IMR-90 (cell line): ENCODE measurements at regions not wholly inside any gene's neighbourhood (a gene's known extent, or its start where the extent isn't known, plus 50 kb on each side); places are given as distances from the start of the nearest gene placed in this dataset.

ENCODE experiments used
- ATAC-seq: fragments of 200-7000 bp; cut with Tn5 transposase; 2 replicates; pipeline ENCODE4 v1.9.1; 2020; ENCODE audit warnings: low read depth, mild to moderate bottlenecking, moderate library complexity
- BruUV-seq: library from RNA; stranded (reverse); fragments of 400-500 nt; replicated peaks from 2 replicates; lab custom pipeline; 2021; lab: Mats Ljungman, UMichigan
- CTCF ChIA-PET: fragments of 300-600 bp; formaldehyde crosslinking; extraction: SDS; loops from one replicate; lab custom pipeline; 2021; ENCODE audit warnings: antibody characterized with exemption; lab: Yijun Ruan, JAX
- POLR2A ChIA-PET: fragments of 300-600 bp; sonication (Branson Sonifier 250); formaldehyde crosslinking; loops from one replicate; lab custom pipeline; 2022; ENCODE audit warnings: antibody characterized with exemption; ENCODE audit not compliant: unreplicated experiment; lab: Charles Lee
- DNase-seq: peaks from one replicate; pipeline ENCODE4 v3.0.0; 2013
- H2AFZ ChIP-seq: replicated peaks from 2 replicates; pipeline ENCODE3; 2013; ENCODE audit warnings: low read length, mild to moderate bottlenecking; ENCODE audit not compliant: poor library complexity
- H2AK5ac ChIP-seq: 2 replicates; pipeline ENCODE4 v1.6.1; 2013; ENCODE audit warnings: low read depth, low read length, inconsistent platforms
- H2AK9ac ChIP-seq: replicated peaks from 2 replicates; pipeline ENCODE3; 2013; ENCODE audit warnings: mild to moderate bottlenecking, low read depth, low read length, moderate library complexity; ENCODE audit not compliant: poor library complexity
- H2BK120ac ChIP-seq: 2 replicates; pipeline ENCODE4 v1.6.1; 2013; ENCODE audit warnings: low read depth, low read length, inconsistent platforms
- H2BK15ac ChIP-seq: 3 replicates; pipeline ENCODE4 v1.6.1; 2013; ENCODE audit warnings: low read depth, low read length, inconsistent platforms
- H2BK20ac ChIP-seq: 2 replicates; pipeline ENCODE4 v1.6.1; 2013; ENCODE audit warnings: low read depth, mild to moderate bottlenecking, inconsistent platforms, low read length, moderate library complexity
- H2BK5ac ChIP-seq: 2 replicates; pipeline ENCODE4 v1.6.1; 2013; ENCODE audit warnings: mild to moderate bottlenecking, low read depth, low read length, inconsistent platforms; ENCODE audit not compliant: poor library complexity, severe bottlenecking
- H3K14ac ChIP-seq: replicated peaks from 2 replicates; pipeline ENCODE4 v1.6.1; 2013; ENCODE audit warnings: low read depth, low read length, inconsistent platforms
- H3K18ac ChIP-seq: 2 replicates; pipeline ENCODE4 v1.6.1; 2013; ENCODE audit warnings: low read depth, low read length, control low read depth
- H3K23ac ChIP-seq: 2 replicates; pipeline ENCODE4 v1.6.1; 2013; ENCODE audit warnings: low read depth, low read length, inconsistent platforms
- H3K27ac ChIP-seq: 2 replicates; pipeline ENCODE4 v1.5.1; 2013; ENCODE audit warnings: mild to moderate bottlenecking, control low read depth, low read length; ENCODE audit not compliant: insufficient read depth
- H3K27me3 ChIP-seq: 2 replicates; pipeline ENCODE4 v1.6.1; 2013; ENCODE audit warnings: low read length; ENCODE audit not compliant: control insufficient read depth, insufficient read depth
- H3K36me3 ChIP-seq: 2 replicates; pipeline ENCODE4 v1.6.1; 2013; ENCODE audit warnings: low read length, mixed read lengths; ENCODE audit not compliant: control insufficient read depth, insufficient read depth
- H3K4ac ChIP-seq: 2 replicates; pipeline ENCODE4 v1.6.1; 2013; ENCODE audit warnings: low read depth, low read length, inconsistent platforms
- H3K4me1 ChIP-seq: 2 replicates; pipeline ENCODE4 v1.6.1; 2013; ENCODE audit warnings: low read length, mixed read lengths; ENCODE audit not compliant: control insufficient read depth, insufficient read depth
- H3K4me2 ChIP-seq: 2 replicates; pipeline ENCODE4 v1.6.1; 2013; ENCODE audit warnings: low read depth, mild to moderate bottlenecking, control low read depth, low read length, moderate library complexity
- H3K4me3 ChIP-seq: 2 replicates; pipeline ENCODE4 v1.5.1; 2013; ENCODE audit warnings: low read depth, mild to moderate bottlenecking, control low read depth, low read length, moderate library complexity; ENCODE audit not compliant: insufficient read depth
- H3K56ac ChIP-seq: 2 replicates; pipeline ENCODE4 v1.6.1; 2013; ENCODE audit warnings: low read length, inconsistent platforms; ENCODE audit not compliant: insufficient read depth; ENCODE audit errors: extremely low read depth
- H3K79me1 ChIP-seq, 2 experiments: 2 replicates each; pipeline ENCODE4 v1.6.1; 2013; ENCODE audit warnings: low read length in 2 of 2, inconsistent platforms in 1 of 2, low read depth in 1 of 2
- H3K9ac ChIP-seq: 2 replicates; pipeline ENCODE4 v1.6.1; 2013; ENCODE audit warnings: low read depth, low read length, control low read depth
- H3K9me1 ChIP-seq: 2 replicates; pipeline ENCODE4 v1.6.1; 2013; ENCODE audit warnings: low read length, inconsistent platforms; ENCODE audit not compliant: insufficient read depth
- H3K9me3 ChIP-seq: 2 replicates; pipeline ENCODE4 v1.6.1; 2013; ENCODE audit warnings: low read length; ENCODE audit not compliant: control insufficient read depth, insufficient read depth
- H4K20me1 ChIP-seq: 2 replicates; pipeline ENCODE4 v1.6.1; 2013; ENCODE audit warnings: low read length, inconsistent platforms; ENCODE audit not compliant: insufficient read depth
- H4K5ac ChIP-seq: 2 replicates; pipeline ENCODE4 v1.6.1; 2013; ENCODE audit warnings: mild to moderate bottlenecking, low read depth, low read length, control low read depth
- H4K8ac ChIP-seq, 2 experiments: 2 replicates each; pipeline ENCODE4 v1.6.1; 2013; ENCODE audit warnings: low read depth in 2 of 2, low read length in 2 of 2, control low read depth in 1 of 2, inconsistent platforms in 1 of 2
- H4K91ac ChIP-seq: 2 replicates; pipeline ENCODE4 v1.6.1; 2013; ENCODE audit warnings: low read depth, low read length, inconsistent platforms; ENCODE audit not compliant: insufficient read depth
- CEBPB ChIP-seq: IDR thresholded peaks from 2 replicates; pipeline ENCODE4 v1.6.1; 2012; ENCODE audit warnings: low read depth, low read length, improper control_type of control experiment
- CHD1 ChIP-seq: IDR thresholded peaks from 2 replicates; pipeline ENCODE4 v1.6.1; 2012; ENCODE audit warnings: low read depth, low read length, improper control_type of control experiment
- CTCF ChIP-seq: conservative IDR thresholded peaks from 2 replicates; pipeline ENCODE4 v1.5.1; 2012; ENCODE audit warnings: mild to moderate bottlenecking, low read depth, low read length, improper control_type of control experiment
- ELK1 ChIP-seq: fragments of 150-350 bp; IDR thresholded peaks from 2 replicates; pipeline ENCODE4 v1.6.1; 2016; ENCODE audit warnings: low read depth, mild to moderate bottlenecking, low read length, moderate library complexity, borderline replicate concordance
- FOS ChIP-seq: fragments of 150-350 bp; IDR thresholded peaks from 2 replicates; pipeline ENCODE4 v1.6.1; 2016; ENCODE audit warnings: low read depth, low read length
- MAFK ChIP-seq: IDR thresholded peaks from 2 replicates; pipeline ENCODE4 v1.6.1; 2012; ENCODE audit warnings: low read depth, low read length, improper control_type of control experiment
- MAZ ChIP-seq: IDR thresholded peaks from 2 replicates; pipeline ENCODE4 v1.6.1; 2012; ENCODE audit warnings: low read depth, mild to moderate bottlenecking, low read length, improper control_type of control experiment, moderate library complexity, borderline replicate concordance
- MXI1 ChIP-seq: IDR thresholded peaks from 2 replicates; pipeline ENCODE4 v1.6.1; 2012; ENCODE audit warnings: low read depth, mild to moderate bottlenecking, low read length, moderate library complexity, borderline replicate concordance
- NFE2L2 ChIP-seq: fragments of 150-350 bp; IDR thresholded peaks from 2 replicates; pipeline ENCODE4 v1.6.1; 2016; ENCODE audit warnings: low read depth, mild to moderate bottlenecking, low read length
- POLR2A ChIP-seq: IDR thresholded peaks from 2 replicates; pipeline ENCODE4 v1.6.1; 2012; ENCODE audit warnings: mild to moderate bottlenecking, low read depth, low read length
- RAD21 ChIP-seq: IDR thresholded peaks from 2 replicates; pipeline ENCODE4 v1.6.1; 2012; ENCODE audit warnings: low read length, improper control_type of control experiment
- RCOR1 ChIP-seq: IDR thresholded peaks from 2 replicates; pipeline ENCODE4 v1.6.1; 2012; ENCODE audit warnings: mild to moderate bottlenecking, low read length, improper control_type of control experiment; ENCODE audit not compliant: insufficient replicate concordance
- RFX5 ChIP-seq: IDR thresholded peaks from 2 replicates; pipeline ENCODE4 v1.8.0; 2012; ENCODE audit warnings: low read depth, mild to moderate bottlenecking, low read length, moderate library complexity
- SMC3 ChIP-seq: fragments of 150-350 bp; IDR thresholded peaks from 2 replicates; pipeline ENCODE4 v1.6.1; 2016; ENCODE audit warnings: low read depth, mild to moderate bottlenecking, antibody characterized with exemption, low read length, moderate library complexity
- WGBS, 2 experiments: methylation state at CpG; one replicate each; pipeline versions ENCODE4 v1.1.5 to v1.1.7; 2013; ENCODE audit warnings: missing lambda C conversion rate in 2 of 2; ENCODE audit not compliant: insufficient read length in 1 of 2; ENCODE audit errors: extremely low coverage in 2 of 2; 5-methylcytosine and 5-hydroxymethylcytosine counted together
- dilution Hi-C: fragments of 300-500 bp; cut with HindIII; formaldehyde crosslinking; loops from one replicate; pipeline ENCODE4 v1.14.3; 2018; ENCODE audit warnings: low sequenced_read_pairs; ENCODE audit not compliant: unreplicated experiment
- in situ Hi-C: fragments of 300-500 bp; cut with MboI; formaldehyde crosslinking; loops from 3 replicates; pipeline ENCODE4 v1.14.3; 2019; ENCODE audit warnings: low sequenced_read_pairs, inconsistent platforms, mixed read lengths
- intact Hi-C: fragments of 100-400 bp; cut with micrococcal nuclease; formaldehyde crosslinking; loops from 2 replicates; pipeline ENCODE4 v1.10.0; 2022
- TF ChIP-seq, protein P1 (sequence below): fragments of 150-350 bp; IDR thresholded peaks from 2 replicates; pipeline ENCODE4 v1.6.1; 2017; ENCODE audit warnings: mild to moderate bottlenecking, antibody characterized with exemption, low read length, low read depth

DNA sequence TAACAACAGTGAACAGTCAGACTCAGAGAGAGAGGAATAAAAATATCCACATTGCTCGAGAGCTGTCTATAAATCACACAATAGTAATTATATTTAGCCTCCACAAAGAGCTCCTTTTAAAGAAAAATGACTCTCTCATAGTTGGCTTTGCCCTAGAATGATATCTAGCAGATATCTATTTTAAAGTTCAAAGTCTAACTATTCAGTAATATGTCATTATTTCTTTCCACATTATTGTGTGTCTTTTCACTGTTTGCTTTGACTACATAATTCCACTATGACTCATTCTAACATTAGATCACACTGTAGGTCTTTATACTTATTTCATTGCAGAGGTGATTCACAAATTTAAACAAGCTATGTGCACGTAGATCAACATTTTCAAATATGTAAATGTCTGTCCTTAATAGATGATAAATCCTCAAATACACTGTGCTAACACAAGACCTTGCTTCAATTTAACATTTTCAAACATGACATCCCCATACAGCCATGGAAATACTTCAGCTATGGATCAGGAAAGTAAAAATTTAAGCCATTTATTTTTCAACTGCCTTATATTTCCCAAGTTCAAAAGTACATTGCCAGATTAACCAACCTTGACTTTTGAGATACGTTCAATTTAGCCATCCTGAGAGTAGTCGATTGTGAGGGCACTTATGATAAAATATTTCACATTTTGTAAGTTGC is 99.9 kb upstream of the AKR1E2 start:
- Histone ChIP-seq H3K4me3 (no peak overlapping the region), H2BK5ac (peak overlapping the region; percentile 87), H2BK120ac (no peak overlapping the region; the same call in 1 of the 2 replicates), H3K56ac (no peak overlapping the region), H3K9me1 (no peaks in the 10 kb centered on the region), H3K27me3 (no peaks in the 10 kb centered on the region), H3K27ac (no peak overlapping the region), H3K9ac (no peak overlapping the region), H4K8ac (peak overlapping the region in 1 of 2 experiments; percentile 12; a peak in 1 of 4 replicates), H3K4ac (no peak overlapping the region), H3K36me3 (no peaks in the 10 kb centered on the region), H3K9me3 (no peaks in the 10 kb centered on the region), H3K4me2 (peak overlapping the region; percentile 59), H2AFZ (no peak overlapping the region), H2BK20ac (0 out of 2 replicates have a peak overlapping the region, but pooled peaks have one; percentile 8), H4K5ac (no peak overlapping the region), H4K20me1 (no peaks in the 10 kb centered on the region), H2AK9ac (no peak overlapping the region), H4K91ac (no peak overlapping the region), H3K79me1 (0 out of 4 replicates have a peak, but pooled peaks cover 0 to 2% of the 10 kb centered on the region in 2 experiments), H3K14ac (no peak overlapping the region), H3K18ac (no peak overlapping the region), H2BK15ac (no peak overlapping the region), H3K23ac (no peak overlapping the region), H3K4me1 (no peaks in the 10 kb centered on the region; the same call in 1 of the 2 replicates), H2AK5ac (no peak overlapping the region)
- ChIA-PET CTCF (interaction anchor here (0.5 to 0.6 kb wide), 3 partner anchors 187 to 1790 kb away, joined by 3 read pairs; no protein-coding TSS in a partner anchor), POLR2A (interaction anchor here (0.6 kb wide), 1 partner anchor 753 kb away, joined by 3 read pairs; no protein-coding TSS in a partner anchor)
- dilution Hi-C loops: no loop called here
- BruUV-seq: no TSS peak
- WGBS, 2 experiments: no CpG with 5 or more reads among the region's 4 CpGs
- in situ Hi-C loops: no loop called here
- intact Hi-C loops: no loop called here
- DNase-seq (peak; percentile 89), ATAC-seq (peak; percentile 87)
- TF ChIP-seq, protein P1, sequence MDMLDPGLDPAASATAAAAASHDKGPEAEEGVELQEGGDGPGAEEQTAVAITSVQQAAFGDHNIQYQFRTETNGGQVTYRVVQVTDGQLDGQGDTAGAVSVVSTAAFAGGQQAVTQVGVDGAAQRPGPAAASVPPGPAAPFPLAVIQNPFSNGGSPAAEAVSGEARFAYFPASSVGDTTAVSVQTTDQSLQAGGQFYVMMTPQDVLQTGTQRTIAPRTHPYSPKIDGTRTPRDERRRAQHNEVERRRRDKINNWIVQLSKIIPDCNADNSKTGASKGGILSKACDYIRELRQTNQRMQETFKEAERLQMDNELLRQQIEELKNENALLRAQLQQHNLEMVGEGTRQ: no peak
- TF ChIP-seq RAD21: no peak
- no peak for TF ChIP-seq ELK1
- 0 out of 2 replicates have a peak, but pooled peaks have one; percentile 23 for TF ChIP-seq CEBPB
- TF ChIP-seq SMC3: no peak
- no peak for TF ChIP-seq MXI1
- no peak for TF ChIP-seq MAZ
- peak; percentile 95 for TF ChIP-seq FOS
- no peak for TF ChIP-seq CHD1
- TF ChIP-seq POLR2A: no peak
- TF ChIP-seq CTCF: no peak
- TF ChIP-seq RFX5: no peak
- no peak for TF ChIP-seq RCOR1
- no peak for TF ChIP-seq MAFK
- TF ChIP-seq NFE2L2: no peak
